Limb (tissue), 2 donors: ENCODE measurements at regions not wholly inside any gene's neighbourhood (a gene's known extent, or its start where the extent isn't known, plus 50 kb on each side); places are given as distances from the start of the nearest gene placed in this dataset.
"Not testable (repeated sequence)": the region's sequence is repeated elsewhere in the genome, so short reads cannot be mapped to it uniquely, and the experiment has no call there.

Source experiments
- DNase-seq, 2 donors: peaks; one replicate each; pipeline ENCODE4 v3.0.0-alpha.2; 2016; ENCODE audit errors: extremely low spot score in 2 of 2

DNA sequence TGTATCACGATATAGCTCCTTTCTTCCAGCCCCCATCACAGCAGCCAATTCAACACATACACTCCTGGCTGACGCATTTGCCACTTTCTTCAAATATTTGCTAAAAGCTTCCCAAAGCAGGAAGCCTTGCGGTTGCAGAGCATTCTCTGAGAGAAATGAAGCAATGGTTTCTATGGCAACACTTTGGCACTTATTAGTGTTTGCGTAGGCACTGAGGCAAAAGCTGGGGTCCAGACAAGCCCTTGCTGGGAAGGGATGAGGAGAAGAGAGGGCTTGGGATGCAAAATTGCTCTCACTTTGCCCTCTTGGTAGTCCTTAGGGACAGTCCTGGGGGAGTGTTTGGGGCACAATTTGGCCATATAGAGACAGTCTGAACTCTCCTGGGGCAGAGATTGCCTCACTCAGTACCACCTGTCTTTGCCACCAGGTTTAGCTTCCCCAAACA, 55.0 kb upstream of the PAK3 start:
- DNase-seq = peak; percentile 2 to 27

DNA sequence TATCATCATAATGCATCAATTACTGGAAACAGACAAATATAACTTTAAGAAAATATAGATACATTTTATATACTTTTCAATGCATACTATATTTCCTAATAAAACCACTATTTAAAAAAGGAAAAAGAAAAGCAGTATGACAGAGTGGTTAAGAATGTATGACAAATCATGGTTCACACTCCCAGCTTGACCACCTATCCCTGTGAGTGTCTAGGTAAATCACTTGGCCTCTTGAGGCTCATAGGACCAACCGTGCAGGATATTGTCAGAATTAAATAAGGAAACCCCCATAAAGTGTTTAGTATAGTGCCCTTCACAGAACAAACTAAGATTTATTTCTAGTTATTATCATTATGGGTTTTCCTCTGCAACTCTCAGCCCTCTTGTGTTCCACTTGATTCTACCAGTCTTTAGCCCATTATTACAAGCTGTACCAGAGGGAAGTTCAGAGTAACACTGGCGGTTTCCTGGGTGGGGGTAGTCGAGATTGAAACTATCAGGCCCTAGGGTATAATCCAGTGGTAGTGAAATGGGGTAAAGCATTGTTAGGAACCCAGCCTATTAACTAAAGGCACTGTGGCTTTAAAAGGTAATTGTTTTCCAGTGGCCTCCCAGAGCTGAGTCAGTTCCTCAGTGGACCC, 55.5 kb upstream of the PAK3 start:
- no peak for DNase-seq

DNA sequence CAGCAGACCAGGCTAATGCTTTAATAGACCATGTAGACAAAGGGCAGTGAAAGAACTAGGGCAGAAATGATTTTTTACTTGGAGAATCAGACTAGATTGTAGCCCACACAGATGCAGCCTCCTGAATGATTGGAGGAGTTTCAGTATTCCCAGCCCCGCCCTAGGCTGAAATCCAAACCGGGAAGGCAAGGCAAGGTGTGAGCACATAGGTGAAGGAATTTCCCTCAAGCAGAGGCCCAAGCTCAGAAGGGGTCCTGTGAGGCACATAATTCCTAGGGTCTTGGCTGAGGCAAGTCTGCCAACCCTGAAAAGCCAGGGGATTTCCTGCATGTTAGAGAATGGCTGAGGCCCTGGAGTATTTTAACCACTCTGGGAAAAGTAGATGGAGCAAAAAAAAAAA, 56.4 kb upstream of the PAK3 start:
- DNase-seq = no peak

- DNase-seq = no peak
Measured at GRCh38 chrX:111035991-111036390, 60.0 kb upstream of the PAK3 start.

- no peak for DNase-seq
Measured at GRCh38 chrX:111035256-111035655, 60.7 kb upstream of the PAK3 start.

DNA sequence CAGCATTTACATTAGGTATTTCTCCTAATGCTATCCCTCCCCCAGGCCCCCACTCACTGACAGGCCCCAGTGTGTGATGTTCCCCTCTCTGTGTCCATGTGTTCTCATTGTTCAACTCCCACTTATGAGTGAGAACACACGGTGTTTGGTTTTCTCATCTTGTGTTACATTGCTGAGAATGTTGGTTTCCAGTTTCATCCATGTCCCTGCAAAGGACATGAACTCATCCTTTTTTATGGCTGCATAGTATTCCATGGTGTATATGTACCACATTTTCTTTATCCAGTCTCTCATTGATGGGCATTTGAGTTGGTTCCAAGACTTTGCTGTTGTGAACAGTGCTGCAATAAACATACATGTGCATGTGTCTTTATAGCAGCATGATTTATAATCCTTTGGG, 73.0 kb upstream of the PAK3 start:
- DNase-seq = not testable (repeated sequence)

GRCh38 chrX:111020283-111020682, 75.7 kb upstream of the PAK3 start:
- DNase-seq = no peak

GRCh38 chrX:111013778-111014455, 82.1 kb upstream of the PAK3 start:
- no peak for DNase-seq

- no peak for DNase-seq
Measured at GRCh38 chrX:111010111-111010510, 85.9 kb upstream of the PAK3 start.

GRCh38 chrX:111009256-111009655, 86.7 kb upstream of the PAK3 start:
- DNase-seq = no peak

DNA sequence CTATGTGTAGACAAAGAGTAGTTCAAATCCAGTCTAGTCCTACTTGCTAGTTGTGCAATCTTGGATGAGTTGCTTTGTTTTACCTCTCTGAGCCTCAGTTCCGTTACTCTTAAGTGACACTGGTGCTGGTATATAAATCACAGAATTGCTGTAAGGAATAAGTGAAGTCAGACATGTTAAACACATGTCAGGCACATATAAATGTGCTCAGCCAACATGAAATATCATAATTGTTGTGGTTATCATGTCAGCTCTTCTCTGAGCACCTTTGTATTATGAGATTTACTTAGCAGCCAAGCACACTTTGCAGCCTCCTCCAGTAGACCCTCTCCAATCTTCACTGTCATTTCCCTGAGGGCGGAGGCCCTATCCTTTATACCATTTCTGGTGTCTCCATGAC, 87.9 kb upstream of the PAK3 start:
- DNase-seq = no peak

DNA sequence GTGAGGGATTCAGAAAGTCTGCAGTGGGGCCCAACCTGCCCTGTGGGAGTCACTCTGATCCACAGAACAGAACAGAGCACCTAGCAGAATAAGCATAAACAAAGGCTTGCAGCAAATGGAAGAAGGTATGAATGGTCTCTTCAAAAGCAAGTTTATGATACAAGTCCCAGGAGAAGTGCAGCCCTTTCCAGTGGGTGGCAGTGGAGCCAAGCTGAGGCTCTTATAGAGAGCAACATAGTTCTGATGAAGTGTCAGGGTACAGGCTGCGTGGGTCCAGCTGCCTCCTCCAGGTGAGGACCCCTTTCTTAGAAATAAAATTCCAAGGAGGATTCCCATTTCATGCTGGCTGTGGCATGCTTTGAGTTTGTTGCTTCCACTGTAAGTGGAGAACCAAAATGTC, 88.8 kb upstream of the PAK3 start:
- no peak for DNase-seq

DNA sequence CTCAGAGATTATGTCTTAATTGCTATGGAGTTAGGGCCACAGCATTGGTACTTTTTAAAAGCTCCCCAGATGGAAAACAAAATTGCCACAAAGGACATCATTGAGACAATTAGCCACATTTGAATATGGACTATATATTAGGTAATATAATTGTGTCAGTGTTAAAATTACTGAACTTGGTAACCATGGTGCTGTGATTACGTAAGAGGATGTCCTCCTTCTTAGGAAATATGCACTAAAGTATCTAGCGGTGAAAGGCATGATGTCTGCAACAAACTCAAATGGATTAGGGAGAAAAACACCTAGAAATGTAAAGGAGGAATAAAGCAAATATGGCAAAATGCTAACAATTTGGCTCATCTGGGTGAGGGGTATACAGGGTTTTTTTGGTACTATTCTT, 89.9 kb upstream of the PAK3 start:
- DNase-seq = no peak

- DNase-seq = no peak
Measured at GRCh38 chrX:111005166-111005565, 90.8 kb upstream of the PAK3 start.

- no peak for DNase-seq
Measured at GRCh38 chrX:111003118-111003517, 92.9 kb upstream of the PAK3 start.

GRCh38 chrX:110992611-110993010, 103.4 kb upstream of the PAK3 start:
- DNase-seq = peak in 1 of 2 donors; percentile 27

GRCh38 chrX:110989869-110990268, 106.1 kb upstream of the PAK3 start:
- no peak for DNase-seq

DNA sequence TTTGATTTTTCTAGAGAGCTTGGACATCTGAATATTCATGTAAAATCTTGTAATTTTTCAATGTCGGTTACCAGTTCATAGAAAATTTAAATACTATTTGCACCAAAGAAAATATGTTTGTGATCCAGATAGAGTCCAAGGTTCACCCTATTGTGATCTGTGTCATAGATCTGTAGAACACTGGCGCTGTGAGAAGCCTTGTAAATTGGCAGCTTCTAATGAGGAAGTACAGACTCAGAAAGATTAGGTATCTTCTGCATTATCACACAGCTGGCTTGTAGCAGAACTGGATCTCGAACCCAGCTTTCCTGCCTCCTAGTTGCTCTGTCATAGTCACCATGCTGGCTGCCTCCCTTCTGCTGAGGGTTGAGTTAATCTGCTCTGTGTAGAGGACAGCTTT, 106.5 kb upstream of the PAK3 start:
- no peak for DNase-seq

- DNase-seq = no peak
Measured at GRCh38 chrX:110987292-110987691, 108.7 kb upstream of the PAK3 start.

DNA sequence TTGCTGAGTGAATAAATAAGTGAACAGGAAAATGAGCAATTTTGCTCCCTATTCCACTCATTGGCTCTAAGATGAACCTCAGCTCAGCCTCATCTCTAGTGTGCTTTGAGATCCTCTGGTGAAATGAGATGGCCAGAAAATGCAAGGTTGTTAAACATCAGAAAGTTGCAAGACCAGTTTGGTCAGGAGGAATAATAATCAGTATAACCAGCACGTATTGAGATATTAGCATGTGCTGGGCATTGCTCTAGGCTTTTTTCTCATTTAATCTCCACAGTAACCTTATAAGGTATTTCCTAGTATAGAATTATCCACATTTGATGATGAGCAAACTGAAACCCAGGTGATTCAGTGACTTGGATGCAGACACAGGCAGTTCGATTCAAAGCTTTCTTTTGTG, 110.5 kb upstream of the PAK3 start:
- DNase-seq = no peak

DNA sequence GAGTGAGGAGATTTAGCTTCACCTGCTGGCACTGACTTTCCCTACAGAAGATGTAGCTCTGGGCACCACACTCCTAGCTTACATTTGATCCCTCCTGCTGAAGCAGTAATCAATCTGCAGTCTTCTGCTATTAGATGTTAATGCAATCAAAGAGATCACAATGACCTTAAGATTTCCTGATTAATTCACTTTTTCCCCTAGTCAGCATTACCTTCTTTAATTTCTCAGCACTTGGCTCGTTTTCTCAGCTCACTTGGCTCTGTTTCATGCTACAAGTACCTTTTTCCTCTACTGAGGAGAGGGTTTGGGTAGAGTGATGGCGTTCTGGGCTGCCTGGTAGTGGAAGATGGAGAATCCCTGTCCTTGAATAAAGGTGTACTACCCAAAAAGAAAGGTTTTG, 113.0 kb upstream of the PAK3 start:
- no peak for DNase-seq

- no peak for DNase-seq
Measured at GRCh38 chrX:110966839-110967238, 129.2 kb upstream of the PAK3 start.

DNA sequence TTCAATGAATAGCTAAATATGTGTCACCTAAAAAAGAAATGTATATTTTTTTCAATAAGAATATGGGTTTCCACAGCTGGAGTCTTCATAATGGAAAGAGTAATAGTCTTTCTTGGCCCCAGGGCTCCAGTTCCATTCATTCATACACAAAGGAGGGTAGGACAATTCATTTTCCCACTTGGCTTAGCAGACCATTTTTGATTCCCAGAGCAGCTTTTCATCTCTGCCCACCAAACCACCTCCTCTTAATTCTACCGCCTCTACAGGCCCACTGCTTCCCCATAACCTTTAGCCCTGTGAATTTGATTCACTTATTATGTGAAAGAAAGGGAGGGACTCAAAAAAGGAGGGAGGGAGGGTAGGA, 129.9 kb upstream of the PAK3 start:
- no peak for DNase-seq
